Astrocyte of the cerebellum (primary cell): ENCODE measurements at regions not wholly inside any gene's neighbourhood (a gene's known extent, or its start where the extent isn't known, plus 50 kb on each side); places are given as distances from the start of the nearest gene placed in this dataset.

Source experiments
- DNase-seq: peaks from one replicate; pipeline ENCODE4 v3.0.0-alpha.2; 2011; ENCODE audit warnings: low read depth
- H3K4me3 ChIP-seq: 2 replicates; pipeline ENCODE4 v1.5.1; 2011; ENCODE audit warnings: mild to moderate bottlenecking, low read depth, low read length, moderate library complexity
- CTCF ChIP-seq: IDR thresholded peaks from 2 replicates; pipeline ENCODE4 v1.5.1; 2012; ENCODE audit warnings: low read length, low read depth, moderate library complexity, mild to moderate bottlenecking; ENCODE audit errors: missing control alignments
- in situ Hi-C: cut with HindIII; loops from 2 replicates; pipeline ENCODE4 v1.10.0; 2017; ENCODE audit warnings: low sequenced_read_pairs

DNA sequence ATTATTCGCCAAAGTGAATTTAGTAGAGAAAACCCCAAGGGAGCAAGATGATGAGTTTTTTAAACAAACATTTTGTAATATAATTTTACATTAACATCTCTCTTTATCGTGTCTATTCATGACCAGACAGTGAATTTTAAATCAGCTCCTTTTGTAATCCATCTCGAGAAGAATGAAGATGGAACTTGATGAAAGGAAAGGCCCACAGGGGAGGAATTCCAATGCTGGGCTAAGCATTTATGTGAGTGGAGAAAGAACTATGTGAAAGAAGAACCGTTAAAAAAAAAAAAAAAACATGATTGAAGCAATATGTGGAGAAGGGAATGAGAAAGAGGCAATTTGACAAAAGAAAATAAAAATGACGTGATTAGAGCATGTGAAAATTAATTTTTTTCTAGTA is 170.6 kb downstream of the KCTD12 start:
- TF ChIP-seq CTCF = no peak

DNA sequence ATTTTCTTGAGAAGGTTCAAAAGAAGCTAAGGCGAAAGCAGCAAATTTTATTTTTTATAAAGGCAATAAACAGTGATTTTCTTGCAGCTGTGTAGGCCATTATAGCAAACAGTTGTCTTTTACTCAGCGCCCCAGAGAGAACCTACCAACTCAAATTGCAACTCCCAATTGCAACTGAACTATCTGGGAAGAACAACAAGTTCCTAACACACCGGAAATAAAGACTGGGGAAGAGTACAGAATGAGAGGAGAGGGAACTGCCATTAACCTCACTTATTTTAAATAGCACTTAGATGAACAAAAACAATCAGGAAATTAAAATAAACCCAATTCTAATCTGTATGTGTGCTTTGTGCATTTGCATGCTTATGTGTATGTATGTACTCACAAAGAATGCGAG is 171.1 kb downstream of the KCTD12 start:
- no peak overlapping the region for H3K4me3 ChIP-seq
- in situ Hi-C loops = no loop called here
- no peak for TF ChIP-seq CTCF
- no peak for DNase-seq

More for the DNA sequence above, 170.6 kb downstream of the KCTD12 start:
- DNase-seq = no peak
- H3K4me3 ChIP-seq = no peak overlapping the region
- in situ Hi-C loops = no loop called here

DNA sequence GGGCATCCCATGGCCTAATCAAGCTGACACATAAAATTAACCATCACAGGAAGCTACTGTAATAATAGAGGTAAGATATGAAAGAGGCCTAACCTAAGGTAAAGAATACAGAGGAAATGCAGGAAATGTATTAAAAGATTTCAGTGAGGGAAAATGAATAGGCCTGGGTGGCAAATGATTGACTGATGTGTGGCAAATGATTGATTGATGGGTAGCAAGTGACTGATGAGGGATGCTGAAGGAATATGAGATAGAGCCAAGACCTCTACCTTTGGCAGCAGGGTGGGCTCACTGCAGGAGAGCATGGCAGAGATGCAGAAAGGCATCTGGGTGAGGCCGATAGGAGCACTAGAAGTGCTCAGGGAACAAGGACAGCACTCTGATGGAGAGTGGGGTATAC is 172.9 kb downstream of the KCTD12 start:
- in situ Hi-C loops = no loop called here
- no peak for TF ChIP-seq CTCF

DNA sequence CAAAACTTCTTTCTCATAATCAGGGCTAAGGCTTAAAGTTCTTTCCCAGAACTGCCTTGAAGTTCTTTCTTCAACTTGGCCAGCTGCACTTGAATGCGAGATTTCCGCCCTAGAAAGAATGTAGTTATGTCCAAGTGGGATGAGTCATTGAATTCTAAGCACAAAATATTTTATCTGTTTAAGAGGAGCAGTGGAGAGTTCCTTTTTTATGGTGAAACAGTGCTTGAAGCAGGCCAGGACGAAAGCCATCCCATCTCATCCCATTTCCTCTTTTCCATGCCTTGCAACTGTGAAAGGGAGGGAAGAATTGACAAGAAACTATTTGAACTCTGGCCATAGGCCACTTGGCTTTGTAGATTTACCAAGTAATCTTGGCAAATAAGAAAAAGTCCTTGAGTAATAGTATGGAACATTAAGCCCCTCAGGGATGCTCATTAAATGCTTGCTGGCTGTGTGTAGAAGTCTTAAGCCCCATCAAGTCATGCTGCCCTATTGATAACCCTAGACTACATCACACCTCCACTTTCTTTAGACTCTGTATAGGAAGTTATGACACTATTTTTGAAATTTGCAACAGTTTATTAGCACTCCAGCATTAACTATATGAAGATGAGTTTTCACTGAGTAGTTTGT is 174.5 kb downstream of the KCTD12 start:
- no peak for TF ChIP-seq CTCF
- DNase-seq = peak; percentile 88
- in situ Hi-C loops = no loop called here
- H3K4me3 ChIP-seq = no peak overlapping the region

More for the DNA sequence above, 172.9 kb downstream of the KCTD12 start:
- no peak overlapping the region for H3K4me3 ChIP-seq
- DNase-seq = no peak

GRCh38 chr13:76709851-76710250 is 176.4 kb downstream of the KCTD12 start:
- in situ Hi-C loops = no loop called here
- DNase-seq = no peak
- no peak overlapping the region for H3K4me3 ChIP-seq
- no peak for TF ChIP-seq CTCF

DNA sequence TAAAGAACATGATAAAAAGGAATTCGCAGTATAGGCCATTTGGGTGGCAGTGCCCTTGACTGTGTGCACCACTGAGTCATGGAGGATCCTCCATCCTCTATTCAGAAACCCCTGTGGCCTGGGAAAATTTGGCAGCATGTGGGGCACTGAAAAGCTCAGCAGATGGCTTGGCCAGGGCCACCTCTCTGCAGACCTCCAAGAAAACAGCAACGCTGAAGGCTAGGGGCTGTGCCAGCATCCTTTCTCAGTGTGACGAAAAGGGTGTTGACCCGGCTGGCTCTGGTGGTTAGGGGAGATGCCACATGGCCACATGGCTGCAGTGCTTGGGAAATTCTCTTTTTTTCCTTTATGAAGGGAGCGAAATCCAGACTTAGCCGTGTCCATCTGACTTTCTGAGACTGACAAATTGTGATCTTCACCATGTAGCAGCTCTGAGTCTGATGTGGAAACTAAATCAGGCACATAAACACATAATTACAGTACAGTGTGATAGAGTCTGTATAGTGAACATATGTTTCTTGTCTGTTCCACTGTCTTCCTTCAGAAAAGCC is 178.0 kb downstream of the KCTD12 start:
- TF ChIP-seq CTCF = no peak

More for the DNA sequence above, 178.0 kb downstream of the KCTD12 start:
- no peak for DNase-seq
- no peak overlapping the region for H3K4me3 ChIP-seq
- in situ Hi-C loops = no loop called here
